CD4-positive, alpha-beta T cell treated with Interleukin-17A for 1 hour (primary cell): ENCODE measurements at regions not wholly inside any gene's neighbourhood (a gene's known extent, or its start where the extent isn't known, plus 50 kb on each side); places are given as distances from the start of the nearest gene placed in this dataset.

ENCODE experiments used
- DNase-seq: peaks from one replicate; pipeline ENCODE4 v3.0.0-alpha.2; 2020

DNA sequence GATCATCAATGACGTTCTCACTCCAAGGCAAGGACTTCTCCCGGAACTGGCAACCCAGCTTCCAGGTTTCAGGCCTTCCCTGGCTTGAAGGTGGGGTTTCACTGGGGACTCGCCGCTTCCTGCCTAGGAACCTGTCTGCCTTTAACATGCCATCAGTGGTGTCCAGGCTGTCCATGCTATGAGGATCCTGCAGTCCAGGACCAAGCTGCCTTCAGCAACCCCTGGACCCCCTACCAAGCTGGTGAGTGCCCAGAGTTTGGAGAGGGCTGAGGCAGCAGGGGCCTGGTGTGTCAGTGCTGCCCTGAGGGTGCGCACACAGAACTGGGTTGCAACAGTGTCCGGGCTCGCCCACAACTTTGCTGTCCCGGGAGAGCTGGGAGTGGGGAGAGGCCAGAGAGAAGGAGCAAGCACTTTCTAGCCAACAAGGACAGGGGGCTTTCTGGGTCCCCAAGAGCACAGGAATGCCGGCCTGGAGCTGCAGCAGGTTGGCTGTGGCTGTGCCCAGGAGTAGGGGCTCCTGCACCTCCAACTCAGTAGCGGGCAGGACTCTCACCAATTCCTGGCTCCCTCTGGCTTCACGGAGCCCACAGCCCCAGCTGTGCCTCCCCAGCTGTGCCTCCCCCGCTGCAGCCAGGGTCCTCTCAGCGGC lies 1563.2 kb upstream of the MIR17HG start:
- DNase-seq = no peak

DNA sequence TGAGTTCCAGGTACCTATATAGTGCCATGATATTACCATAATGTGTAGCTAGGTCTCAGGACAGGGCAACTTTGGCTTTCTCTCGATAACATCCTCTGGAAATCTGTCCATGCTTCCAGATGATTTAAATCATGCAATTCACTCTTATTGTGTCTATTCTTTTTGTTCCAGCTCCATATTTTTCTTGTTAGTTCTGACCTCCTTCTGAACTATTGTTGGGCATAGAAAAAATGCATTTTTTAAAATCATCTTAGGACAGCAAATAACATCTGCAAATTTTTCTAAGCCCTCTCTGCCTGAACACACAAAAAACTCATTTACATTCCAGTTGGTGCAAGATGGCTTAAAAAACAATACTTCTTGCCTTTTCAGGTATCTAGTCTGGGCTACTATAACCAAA lies 1561.0 kb upstream of the MIR17HG start:
- DNase-seq = no peak

DNA sequence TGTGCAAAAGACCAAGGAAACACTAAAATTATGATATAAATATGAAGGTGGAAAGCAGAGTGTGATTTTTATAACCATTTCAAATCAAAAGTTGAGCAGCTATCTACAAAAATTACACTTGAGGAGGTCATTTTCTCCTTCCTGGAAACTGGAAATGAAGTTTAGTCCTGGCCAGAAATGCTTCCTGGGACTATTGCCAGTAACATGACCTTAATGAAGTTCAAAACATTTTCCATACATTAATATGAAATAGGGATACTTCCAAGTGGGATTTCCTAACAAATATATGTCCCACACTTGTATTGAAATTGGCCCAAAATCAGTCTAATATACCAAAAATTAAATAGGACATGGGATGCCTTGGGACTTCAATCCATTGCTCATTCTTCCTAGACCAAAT lies 1556.8 kb upstream of the MIR17HG start:
- DNase-seq = no peak

DNA sequence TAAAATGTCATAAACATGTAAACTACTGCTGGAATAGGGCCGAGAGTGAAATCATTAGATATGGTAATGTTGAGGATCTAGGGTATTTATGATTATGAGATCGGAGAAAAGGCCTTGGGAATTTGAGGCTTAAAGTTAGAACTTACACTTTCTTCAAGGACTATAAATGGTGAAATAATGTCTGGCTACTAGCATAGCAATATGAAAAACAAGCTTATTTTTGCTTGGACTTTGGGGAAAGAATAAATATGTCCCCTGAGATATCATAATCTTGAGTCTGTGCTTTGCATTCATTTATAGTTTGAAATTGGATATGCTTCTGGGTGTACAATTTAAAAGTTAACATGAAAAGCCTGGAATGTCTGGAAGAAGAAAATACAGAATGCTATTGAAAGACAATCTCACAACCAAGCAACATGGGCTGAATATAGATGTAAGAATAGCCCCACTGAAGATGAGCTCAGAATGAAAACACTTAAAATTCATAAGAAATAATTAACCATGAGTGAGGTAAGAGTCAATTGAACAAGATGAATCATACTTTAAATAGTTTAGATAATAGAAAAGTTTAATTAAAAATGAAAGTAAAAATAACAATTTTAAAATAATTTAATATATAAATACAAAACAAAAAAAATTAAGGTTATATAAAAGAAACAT lies 1555.4 kb upstream of the MIR17HG start:
- DNase-seq = no peak

DNA sequence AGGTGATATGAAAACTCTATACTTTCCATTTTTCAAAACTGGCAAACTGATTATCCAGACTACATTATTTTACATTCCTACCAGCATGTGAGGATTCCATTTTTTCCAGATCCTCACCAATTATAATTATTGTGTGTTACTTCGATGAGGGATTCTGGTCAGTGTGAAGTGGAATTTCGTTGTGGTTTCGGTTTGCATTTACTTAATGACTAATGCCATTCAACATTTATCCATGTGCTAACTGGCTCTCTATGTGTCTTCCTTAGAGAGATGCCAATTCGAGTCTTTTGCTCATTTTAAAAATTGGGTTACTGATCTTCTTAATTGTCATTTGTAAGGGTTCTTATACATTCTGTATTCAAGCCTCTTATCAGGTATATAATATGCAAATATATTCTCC lies 1551.3 kb upstream of the MIR17HG start:
- no peak for DNase-seq

DNA sequence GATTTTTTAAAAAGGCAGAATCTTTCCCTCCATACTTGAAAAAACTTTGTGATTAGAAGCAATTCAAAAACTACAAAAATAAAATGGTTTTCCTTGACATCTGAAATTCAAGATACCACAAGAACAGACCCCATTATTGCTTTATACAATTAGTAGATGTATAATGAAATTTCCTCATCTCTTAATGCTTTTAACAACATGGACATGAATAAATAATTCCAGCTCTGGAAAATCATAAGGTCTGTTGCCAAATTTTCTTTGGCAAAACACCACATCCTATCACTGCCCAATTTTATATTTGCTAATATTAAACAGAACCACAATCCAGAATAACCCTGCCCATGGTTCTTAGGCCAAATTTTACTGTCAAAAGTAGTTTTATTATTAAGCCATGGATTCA lies 1543.6 kb upstream of the MIR17HG start:
- no peak for DNase-seq

DNA sequence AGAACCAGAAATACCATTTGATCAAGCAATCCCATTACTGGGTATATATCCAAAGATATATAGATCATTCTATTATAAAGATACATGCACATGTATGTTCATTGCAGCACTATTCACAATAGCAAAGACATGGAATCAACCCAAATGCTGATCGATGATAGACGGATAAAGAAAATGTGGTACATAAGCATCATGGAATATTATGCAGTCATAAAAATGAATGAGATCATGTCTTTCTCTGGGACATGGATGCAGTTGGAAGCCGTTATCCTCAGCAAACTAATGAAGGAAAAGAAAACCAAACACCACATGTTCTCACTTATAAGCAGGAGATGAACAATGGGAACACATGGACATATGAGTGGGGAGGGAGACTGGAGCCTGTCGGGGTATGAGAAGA lies 1540.9 kb upstream of the MIR17HG start:
- no peak for DNase-seq

DNA sequence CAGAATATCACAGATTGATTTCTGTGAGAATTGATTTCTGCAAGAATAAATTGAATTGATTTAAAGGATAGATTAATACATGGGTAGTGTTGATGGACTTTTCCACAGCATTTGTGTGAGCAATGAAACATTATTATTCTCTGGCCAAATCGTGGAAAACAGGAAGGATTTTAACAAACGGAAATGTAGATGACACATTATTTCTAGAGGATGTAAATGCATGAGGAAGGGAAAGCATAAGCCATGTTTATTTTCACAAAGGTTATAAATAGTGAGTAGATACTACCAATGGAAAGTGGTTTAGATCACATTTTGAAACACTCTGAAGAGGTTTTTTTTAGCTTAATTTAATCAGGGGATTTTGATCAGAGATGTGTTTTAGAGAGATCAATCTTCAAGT lies 1534.6 kb upstream of the MIR17HG start:
- DNase-seq = no peak

DNA sequence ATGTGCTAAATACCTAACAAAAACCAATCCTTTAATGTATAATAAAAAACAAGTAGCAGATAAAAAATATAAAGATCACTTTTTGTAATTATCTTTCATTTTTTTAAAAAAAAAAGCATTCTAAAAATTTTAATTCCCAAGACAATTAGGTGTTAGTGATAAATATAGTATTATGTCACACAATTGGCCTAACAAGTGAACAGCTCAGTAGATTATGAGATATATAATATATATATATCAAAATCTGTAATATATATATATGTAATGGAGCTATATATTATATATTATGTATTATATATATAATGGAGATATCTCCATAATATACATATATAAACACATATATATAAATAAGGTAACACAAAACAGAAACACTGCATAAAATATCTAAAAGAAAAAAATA lies 1531.1 kb upstream of the MIR17HG start:
- DNase-seq = no peak

DNA sequence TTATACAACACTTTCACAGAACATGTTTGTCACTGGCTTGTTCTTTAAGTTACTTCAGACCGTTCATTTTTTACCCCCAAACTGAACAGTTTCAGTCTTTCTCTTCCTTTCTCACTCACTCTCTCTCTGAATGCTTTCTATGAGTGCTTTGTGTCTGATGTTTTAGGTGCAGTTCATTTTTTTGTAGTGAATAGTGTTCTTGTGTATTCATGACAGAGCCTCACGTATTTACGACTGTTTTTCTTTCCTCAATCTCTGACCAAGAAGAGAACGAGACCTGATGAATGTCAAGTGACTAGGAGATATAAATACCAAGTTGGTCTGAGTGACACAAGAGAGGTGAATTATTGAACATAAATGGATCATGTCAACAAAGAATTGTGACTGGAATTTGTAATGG lies 1525.0 kb upstream of the MIR17HG start:
- DNase-seq = no peak

DNA sequence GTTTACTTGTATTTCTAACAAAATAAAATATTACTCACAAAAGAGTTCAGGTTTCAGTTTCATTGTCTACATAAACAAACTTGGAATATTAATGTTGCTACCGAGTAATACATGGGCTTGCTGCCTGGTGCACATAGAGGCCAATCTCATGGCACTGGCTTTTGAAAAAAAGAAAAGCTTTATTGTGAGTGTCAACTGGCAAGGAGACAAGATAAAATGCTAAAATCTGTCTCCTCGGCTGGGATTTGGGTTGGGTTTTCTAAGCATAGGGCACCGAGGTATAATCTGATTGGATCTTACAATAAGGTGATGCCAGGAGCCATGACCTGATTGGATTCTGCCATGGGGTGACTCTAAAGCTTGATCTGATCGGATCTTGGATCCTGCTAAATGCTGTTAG lies 1519.9 kb upstream of the MIR17HG start:
- no peak for DNase-seq

DNA sequence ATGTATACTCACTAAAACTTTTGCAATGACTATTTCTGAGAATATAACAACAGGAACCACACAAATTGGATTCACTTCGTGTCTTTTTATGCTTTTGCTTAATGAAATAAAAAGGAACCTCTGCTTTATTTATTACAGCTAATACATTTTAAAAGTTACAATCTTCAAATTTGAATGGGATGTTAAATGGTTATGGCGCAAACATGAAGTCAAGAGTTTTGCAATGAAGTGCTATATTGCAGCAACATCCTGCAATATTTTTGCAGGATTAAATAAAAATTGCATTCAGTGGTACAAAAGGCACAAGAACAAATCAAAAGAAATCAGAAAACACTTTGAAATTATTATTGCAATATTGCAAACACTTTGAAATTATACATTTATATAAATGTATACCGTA lies 1519.0 kb upstream of the MIR17HG start:
- DNase-seq = no peak

DNA sequence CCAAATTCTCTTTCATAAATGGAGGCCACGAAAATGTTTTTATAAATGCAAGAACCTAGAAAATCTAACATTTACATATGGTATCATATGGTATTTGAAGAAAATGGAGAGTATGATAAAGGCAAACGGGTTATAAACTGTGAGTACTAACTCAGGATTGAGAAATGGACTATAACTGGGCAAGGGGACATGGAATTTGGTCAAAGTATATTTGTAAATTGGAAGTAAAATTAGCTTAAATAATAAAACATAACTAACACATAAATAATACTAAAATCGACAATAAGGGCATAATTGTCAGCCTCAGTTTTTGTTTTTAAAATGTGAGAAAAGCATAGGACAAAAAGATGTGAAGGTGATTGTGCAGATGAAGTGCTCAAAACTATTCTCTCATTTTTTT lies 1516.3 kb upstream of the MIR17HG start:
- no peak for DNase-seq

DNA sequence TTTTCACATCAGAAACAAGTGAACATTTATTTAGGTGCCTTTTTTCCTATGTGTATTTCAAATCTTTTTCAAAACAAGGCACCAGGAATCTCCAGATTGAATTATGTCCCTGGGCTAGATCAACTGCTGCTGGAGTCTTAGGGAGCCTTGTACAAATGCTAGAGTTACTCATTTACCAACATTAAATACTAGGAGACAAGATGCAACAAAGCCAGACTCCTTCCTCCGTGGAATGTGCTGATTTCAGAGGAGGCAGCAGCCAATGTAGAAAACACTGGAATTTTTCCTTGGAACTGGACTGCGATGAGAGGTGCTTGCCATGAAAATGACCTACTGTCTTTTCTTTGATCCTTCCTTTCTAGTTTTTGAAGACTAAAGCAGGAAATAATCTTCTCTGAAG lies 1514.7 kb upstream of the MIR17HG start:
- no peak for DNase-seq

DNA sequence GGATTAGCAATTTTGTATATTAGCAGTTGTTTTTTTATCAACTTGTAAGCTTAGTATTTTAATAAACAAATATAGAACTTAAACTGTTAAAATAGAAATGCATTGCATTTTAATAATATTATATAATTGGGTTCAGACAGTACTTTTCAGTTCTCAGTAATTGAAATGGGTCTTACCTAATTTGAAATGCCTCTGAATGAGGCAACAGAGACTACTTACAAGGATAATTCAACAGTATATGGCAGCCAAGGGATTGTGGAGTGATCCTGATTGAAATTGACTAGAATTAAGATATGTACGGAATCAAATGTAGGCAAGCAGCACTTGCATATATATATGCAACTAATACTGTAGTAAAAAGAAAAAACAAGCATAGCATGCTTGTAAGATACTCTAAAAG lies 1503.9 kb upstream of the MIR17HG start:
- DNase-seq = no peak

DNA sequence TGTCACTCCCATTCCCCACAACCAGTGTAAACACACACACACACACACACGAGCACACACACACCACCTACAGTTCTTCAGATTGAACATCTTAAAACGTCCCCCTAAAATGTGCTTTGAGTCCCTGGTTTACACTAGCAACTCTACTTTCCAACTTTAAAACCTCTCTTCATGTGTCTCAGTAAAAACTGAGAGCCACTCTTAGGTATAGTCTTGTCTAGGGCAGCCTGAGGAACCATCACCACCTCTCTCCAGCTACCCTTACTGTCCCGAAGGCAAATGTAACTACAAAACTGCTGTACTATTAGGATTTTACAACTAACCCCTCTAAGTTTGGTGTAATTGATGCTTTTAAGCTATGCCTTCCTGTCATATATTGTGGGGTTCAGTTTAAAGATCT lies 1501.6 kb upstream of the MIR17HG start:
- no peak for DNase-seq

DNA sequence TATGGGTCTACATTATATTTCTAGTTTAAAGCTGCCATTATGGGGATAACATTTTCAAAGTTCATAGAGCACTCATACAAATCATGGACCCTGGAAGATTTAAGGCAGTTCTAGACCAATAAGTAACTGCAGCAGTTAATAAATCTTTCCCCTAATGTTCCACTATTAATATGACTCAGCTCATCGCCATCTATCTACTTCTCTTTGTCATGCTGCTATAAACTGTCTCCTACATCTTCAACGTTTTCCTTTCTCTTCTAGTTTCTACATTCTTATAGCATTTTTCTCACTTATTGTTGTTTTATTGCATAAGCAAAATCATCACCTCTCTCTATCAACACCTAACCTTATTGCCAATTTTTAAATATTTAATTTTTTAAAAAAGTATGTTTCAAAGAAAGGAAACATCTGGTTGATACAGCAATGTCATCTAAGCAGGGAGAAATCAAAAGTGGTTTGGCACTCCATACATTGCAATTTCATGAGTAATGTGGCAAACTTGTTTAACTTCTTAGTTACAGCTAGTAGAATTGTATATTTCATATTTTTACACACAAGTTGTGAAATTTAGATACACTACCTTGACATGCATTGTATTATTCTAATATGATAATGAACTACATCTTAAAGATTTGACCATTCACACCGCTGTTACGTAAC lies 1500.4 kb upstream of the MIR17HG start:
- DNase-seq = no peak

DNA sequence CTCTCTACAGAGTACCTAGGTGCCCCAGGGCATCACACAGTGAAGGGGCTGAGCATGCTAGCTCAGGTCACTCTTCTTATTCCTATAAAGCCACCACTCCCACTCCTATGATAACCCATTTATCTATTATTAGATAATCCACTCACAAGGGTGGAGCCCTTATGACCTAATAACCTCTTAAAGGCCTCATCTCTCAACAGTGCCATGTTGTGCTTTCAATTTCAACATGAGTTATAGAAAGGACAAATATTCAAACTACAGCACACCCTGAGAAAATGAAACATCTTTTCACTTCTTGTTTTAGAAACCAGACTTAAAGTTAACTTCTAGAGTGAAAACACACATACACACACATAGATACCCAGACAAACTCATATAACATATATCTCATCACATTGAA lies 1494.9 kb upstream of the MIR17HG start:
- DNase-seq = no peak

DNA sequence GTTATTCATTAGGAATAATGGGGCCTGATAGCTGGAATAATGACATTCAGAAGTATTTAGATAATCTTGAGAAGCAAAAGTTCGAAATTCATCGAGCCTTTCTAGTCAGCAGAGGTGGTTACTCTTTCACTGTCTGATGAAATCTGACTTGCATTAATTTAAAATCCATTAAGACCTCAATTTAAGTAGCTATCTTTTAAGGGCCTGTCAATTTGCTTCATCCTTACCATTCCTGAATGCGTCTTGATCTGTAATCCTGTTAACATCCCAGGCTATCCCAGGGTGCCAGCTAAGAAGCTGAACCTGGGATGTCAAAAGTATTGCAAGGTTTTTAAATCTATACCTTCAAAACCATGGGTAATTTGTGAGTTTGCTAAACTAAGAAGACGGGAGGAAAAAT lies 1491.0 kb upstream of the MIR17HG start:
- DNase-seq = no peak

DNA sequence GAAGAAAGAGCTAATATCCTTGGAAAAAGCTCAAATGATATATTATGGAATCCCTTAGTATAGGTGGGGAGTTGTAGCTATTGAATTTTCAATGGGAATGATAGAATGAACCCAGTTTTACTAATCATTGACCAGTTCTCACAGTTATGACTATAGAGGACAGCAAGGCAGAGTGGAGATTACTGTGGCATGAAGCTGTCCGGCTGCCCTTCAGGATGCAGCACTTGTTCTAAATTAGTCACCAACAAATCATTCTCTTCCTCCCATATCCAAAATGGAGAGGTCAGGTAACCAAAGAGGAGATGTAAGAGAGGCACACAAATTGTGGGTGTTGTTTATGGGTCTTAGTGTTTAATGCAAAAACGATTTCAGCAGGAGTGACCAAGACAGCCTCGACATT lies 1490.0 kb upstream of the MIR17HG start:
- DNase-seq = no peak

DNA sequence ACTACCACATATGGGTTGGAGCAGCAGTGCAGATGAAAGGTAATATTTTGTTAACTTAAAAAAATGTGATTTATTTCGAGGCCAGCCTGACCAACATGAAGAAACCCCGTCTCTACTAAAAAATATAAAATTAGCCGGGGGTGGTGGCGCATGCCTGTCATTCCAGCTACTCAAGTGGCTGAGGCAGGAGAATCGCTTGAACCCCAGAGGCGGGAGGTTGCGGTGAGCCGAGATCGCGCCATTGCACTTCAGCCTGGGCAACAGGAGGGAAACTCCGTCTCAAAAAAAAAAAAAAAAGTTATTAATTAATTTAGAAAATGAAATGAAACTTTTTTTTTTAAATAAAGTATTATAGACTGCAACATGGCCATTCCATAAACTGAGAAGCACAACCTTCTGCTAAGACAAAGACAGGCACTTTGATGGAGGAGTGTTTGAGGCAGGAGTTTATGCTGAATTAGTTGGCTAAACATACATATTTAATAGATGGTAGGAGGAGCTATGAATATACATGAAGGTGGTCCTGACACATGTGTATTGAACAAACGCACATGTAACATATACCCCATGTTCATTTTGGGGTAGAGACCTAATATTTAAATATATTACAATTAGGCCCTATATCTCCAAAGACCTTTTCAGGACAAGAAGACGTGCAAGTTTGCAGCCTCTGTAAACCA lies 1485.3 kb upstream of the MIR17HG start:
- no peak for DNase-seq

DNA sequence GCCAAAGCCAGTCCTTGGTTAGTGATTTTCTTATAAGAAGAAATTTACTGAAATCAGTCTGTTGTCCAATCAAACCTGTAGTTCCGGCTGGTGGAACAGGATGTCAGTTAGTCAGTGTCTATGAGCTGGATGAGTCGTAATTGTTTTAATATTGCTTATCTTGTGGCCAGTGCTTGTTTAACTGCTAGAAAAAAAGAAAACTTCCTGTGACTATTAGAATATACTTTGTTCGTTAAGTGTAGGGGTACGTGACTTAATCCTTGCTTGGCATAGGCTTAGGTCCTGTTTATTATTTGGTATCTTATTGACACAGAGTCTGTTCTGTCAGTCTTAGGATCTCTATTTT lies 1484.8 kb upstream of the MIR17HG start:
- DNase-seq = no peak

DNA sequence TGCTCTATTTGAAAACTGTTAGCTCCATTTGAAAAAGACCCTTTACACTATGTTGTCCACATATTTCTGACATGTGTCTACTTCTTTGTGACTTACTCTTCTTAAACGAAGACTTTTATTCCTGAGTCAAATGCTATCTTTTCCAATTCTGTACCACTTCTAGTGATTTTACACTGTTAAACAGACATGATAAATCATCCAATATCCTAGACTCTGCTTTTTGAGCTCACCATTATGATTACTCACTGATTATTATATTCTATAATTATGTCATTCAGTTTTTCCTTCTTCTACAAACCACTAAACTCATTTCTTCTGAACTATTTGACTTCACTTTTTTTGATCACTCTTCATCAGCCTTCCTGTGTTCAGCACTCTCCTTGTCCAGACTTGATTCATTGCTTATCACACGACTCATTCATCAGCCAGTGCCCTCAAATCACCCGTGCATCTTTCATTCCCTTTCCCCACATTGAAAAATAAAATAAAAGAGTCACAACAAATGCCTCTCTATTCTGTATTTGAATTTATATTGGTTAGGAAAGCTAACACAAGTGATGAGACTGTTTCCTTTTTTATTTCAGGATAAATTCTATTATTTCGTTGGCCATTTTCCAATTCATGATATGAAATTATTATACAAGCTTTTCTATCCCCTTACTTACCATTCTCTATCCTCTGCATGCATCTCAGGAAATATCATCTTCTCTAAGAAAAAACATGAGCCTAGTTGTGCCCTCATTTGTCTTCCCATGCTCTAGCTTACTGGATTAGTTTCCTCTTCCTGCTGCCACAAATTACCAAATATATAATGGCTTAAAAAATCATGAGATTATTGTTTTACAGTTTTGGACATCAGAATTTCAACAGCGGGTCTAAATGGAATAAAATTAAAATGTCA lies 1482.1 kb upstream of the MIR17HG start:
- DNase-seq = no peak
